ENCODE measurements at regions not wholly inside any gene's neighbourhood (a gene's known extent, or its start where the extent isn't known, plus 50 kb on each side); places are given as distances from the start of the nearest gene placed in this dataset.

GRCh38 chr21:28069450-28069923 is 923.2 kb downstream of the LTN1 start:
- Histone ChIP-seq H3K27me3 (no peaks in the 10 kb centered on the region), H3K4me1 (ENCODE audit: insufficient read depth) (peaks cover 21% of the 10 kb centered on the region), H4K20me1 (ENCODE audit: insufficient read depth, poor library complexity, severe bottlenecking) (no peaks in the 10 kb centered on the region), H3K36me3 (replicated peaks; ENCODE audit: insufficient read depth, low read depth) (no peaks in the 10 kb centered on the region), H3K27ac (peak overlapping the region; percentile 54), H3K4me2 (peak overlapping the region; percentile 46), H2AFZ (no peak overlapping the region), H3K4me3 (no peak overlapping the region), H3K79me2 (no peaks in the 10 kb centered on the region), H3K9me3 (ENCODE audit: low read depth) (no peaks in the 10 kb centered on the region), H3K9me2 (replicated peaks; ENCODE audit: insufficient read depth) (no peaks in the 10 kb centered on the region)
- DNase-seq (ENCODE audit: low spot score), result no peak
- TF ChIP-seq EZH2phosphoT487 (IDR thresholded peaks at IDR 0.05; ENCODE audit: low read depth, severe bottlenecking, unreplicated experiment) (no peak), EZH2 (IDR thresholded peaks at IDR 0.05; ENCODE audit: borderline replicate concordance) (no peak)
- TF ChIP-seq, protein P1, sequence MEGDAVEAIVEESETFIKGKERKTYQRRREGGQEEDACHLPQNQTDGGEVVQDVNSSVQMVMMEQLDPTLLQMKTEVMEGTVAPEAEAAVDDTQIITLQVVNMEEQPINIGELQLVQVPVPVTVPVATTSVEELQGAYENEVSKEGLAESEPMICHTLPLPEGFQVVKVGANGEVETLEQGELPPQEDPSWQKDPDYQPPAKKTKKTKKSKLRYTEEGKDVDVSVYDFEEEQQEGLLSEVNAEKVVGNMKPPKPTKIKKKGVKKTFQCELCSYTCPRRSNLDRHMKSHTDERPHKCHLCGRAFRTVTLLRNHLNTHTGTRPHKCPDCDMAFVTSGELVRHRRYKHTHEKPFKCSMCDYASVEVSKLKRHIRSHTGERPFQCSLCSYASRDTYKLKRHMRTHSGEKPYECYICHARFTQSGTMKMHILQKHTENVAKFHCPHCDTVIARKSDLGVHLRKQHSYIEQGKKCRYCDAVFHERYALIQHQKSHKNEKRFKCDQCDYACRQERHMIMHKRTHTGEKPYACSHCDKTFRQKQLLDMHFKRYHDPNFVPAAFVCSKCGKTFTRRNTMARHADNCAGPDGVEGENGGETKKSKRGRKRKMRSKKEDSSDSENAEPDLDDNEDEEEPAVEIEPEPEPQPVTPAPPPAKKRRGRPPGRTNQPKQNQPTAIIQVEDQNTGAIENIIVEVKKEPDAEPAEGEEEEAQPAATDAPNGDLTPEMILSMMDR (IDR thresholded peaks at IDR 0.05; ENCODE audit: poor library complexity), result no peak
- WGBS (ENCODE audit: low lambda C conversion rate, missing lambda C conversion rate), result 47% methylated on average over 6 of the region's 6 CpGs

DNA sequence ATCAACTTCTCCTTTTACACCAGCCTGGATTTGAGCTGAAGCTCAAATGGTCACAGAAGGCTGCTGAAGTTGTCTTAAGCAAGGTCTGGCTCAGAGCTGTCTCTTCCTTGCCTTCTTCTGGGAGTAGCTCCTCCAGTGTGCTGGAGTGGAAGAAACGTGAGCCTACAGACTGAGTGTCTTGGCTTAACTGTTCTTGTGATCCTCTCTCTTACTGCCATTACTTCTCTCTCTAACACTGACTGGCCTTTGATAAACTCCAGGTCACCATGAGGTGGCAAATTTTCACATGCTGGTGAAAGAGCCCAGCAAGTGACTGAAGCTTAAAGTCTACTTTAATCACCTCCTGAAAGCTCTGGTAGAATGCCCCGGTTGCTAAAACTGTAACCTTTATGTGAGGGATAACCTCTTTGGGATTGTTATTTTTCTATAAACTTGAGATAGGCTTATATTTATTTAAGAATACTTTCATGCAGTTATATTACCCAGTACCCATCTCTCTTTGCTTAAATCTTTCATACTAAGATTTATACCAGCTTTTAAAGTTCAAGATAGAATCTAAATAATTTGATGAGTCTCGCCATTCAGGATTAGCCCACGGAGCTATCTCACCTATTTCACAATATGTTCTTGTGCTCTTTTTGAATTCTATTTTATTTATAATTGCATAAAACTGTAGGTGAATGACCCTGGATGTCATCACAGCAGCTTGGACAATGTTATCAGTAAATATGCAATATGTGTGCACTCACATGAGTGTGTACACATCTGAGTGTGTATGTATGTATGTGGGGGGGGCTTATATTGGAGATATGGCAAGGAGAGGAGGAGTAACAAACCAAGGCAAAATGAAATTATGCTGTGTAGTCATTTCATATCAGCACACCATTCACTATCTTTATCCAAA is 924.0 kb downstream of the LTN1 start:
- H3K27ac ChIP-seq, result peak overlapping the region; percentile 54
- no peaks in the 10 kb centered on the region for H3K9me3 ChIP-seq (ENCODE audit: low read depth)
- 48% methylated on average over 4 of the region's 4 CpGs for WGBS (ENCODE audit: low lambda C conversion rate, missing lambda C conversion rate)
- no peak for TF ChIP-seq EZH2 (IDR thresholded peaks at IDR 0.05; ENCODE audit: borderline replicate concordance)
- no peak for TF ChIP-seq EZH2phosphoT487 (IDR thresholded peaks at IDR 0.05; ENCODE audit: low read depth, severe bottlenecking, unreplicated experiment)
- TF ChIP-seq, protein P1 (IDR thresholded peaks at IDR 0.05; ENCODE audit: poor library complexity), result no peak
- H3K4me1 ChIP-seq (ENCODE audit: insufficient read depth), result peaks cover 15% of the 10 kb centered on the region
- H3K27me3 ChIP-seq, result no peaks in the 10 kb centered on the region
- no peaks in the 10 kb centered on the region for H4K20me1 ChIP-seq (ENCODE audit: insufficient read depth, poor library complexity, severe bottlenecking)
- peak overlapping the region; percentile 46 for H3K4me2 ChIP-seq
- H3K4me3 ChIP-seq, result no peak overlapping the region
- no peaks in the 10 kb centered on the region for H3K36me3 ChIP-seq (replicated peaks; ENCODE audit: insufficient read depth, low read depth)
- no peaks in the 10 kb centered on the region for H3K9me2 ChIP-seq (replicated peaks; ENCODE audit: insufficient read depth)
- DNase-seq (ENCODE audit: low spot score), result peak; percentile 26
- no peak overlapping the region for H2AFZ ChIP-seq
- H3K79me2 ChIP-seq, result no peaks in the 10 kb centered on the region

- no peak overlapping the region for H3K4me3 ChIP-seq
- DNase-seq (ENCODE audit: low spot score), result no peak
These were observed 925.9 kb downstream of the LTN1 start for GRCh38 chr21:28066596-28067387.

More at GRCh38 chr21:28066596-28067387, 925.9 kb downstream of the LTN1 start:
- H3K79me2 ChIP-seq, result no peaks in the 10 kb centered on the region
- no peaks in the 10 kb centered on the region for H3K27me3 ChIP-seq
- 95% methylated on average over 7 of the region's 7 CpGs for WGBS (ENCODE audit: low lambda C conversion rate, missing lambda C conversion rate)
- H3K4me2 ChIP-seq, result no peak overlapping the region
- no peak for TF ChIP-seq EZH2phosphoT487 (IDR thresholded peaks at IDR 0.05; ENCODE audit: low read depth, severe bottlenecking, unreplicated experiment)
- no peak for TF ChIP-seq EZH2 (IDR thresholded peaks at IDR 0.05; ENCODE audit: borderline replicate concordance)
- TF ChIP-seq, protein P1 (IDR thresholded peaks at IDR 0.05; ENCODE audit: poor library complexity), result no peak
- H3K9me2 ChIP-seq (replicated peaks; ENCODE audit: insufficient read depth), result no peaks in the 10 kb centered on the region
- H4K20me1 ChIP-seq (ENCODE audit: insufficient read depth, poor library complexity, severe bottlenecking), result no peaks in the 10 kb centered on the region
- H3K36me3 ChIP-seq (replicated peaks; ENCODE audit: insufficient read depth, low read depth), result no peaks in the 10 kb centered on the region
- peaks cover 15% of the 10 kb centered on the region for H3K4me1 ChIP-seq (ENCODE audit: insufficient read depth)
- H3K27ac ChIP-seq, result peak overlapping the region; percentile 24
- no peaks in the 10 kb centered on the region for H3K9me3 ChIP-seq (ENCODE audit: low read depth)
- H2AFZ ChIP-seq, result no peak overlapping the region
